SU-DHL-6 (cell line): ENCODE measurements at regions not wholly inside any gene's neighbourhood (a gene's known extent, or its start where the extent isn't known, plus 50 kb on each side); places are given as distances from the start of the nearest gene placed in this dataset.

Experiments
- CTCF ChIP-seq: fragments of 200-600 bp; sonication (generic); IDR thresholded peaks from one replicate; pipeline ENCODE4 v1.5.1; 2017; ENCODE audit warnings: antibody characterized with exemption, mild to moderate bottlenecking, low read length, moderate library complexity; ENCODE audit not compliant: insufficient read depth, poor library complexity, severe bottlenecking
- EZH2phosphoT487 ChIP-seq: fragments of 200-600 bp; sonication (generic), shearing (Covaris generic); conservative IDR thresholded peaks from 2 replicates; pipeline ENCODE4 v1.6.1; 2018; ENCODE audit warnings: mild to moderate bottlenecking, antibody characterized with exemption, low read length, moderate library complexity, mixed read lengths

GRCh38 chr9:119934497-119934896 is 565.3 kb upstream of the BRINP1 start:
- TF ChIP-seq EZH2phosphoT487 (no peak), CTCF (no peak)
